HG02973 (cell line): ENCODE measurements at regions not wholly inside any gene's neighbourhood (a gene's known extent, or its start where the extent isn't known, plus 50 kb on each side); places are given as distances from the start of the nearest gene placed in this dataset.

Experiments used
- ATAC-seq: cut with Tn5 transposase; IDR thresholded peaks from one replicate; pipeline ENCODE4 v1.9.1; 2021; ENCODE audit warnings: moderate library complexity; ENCODE audit not compliant: unreplicated experiment

GRCh38 chr5:155831491-155831890 is 495.5 kb upstream of the SGCD start:
- ATAC-seq, result no peak

- no peak for ATAC-seq
Observed at GRCh38 chr5:155833287-155833686, 493.7 kb upstream of the SGCD start.

- ATAC-seq, result no peak
Observed at GRCh38 chr5:155834271-155834975, 492.5 kb upstream of the SGCD start.

GRCh38 chr5:155836089-155836803 is 490.7 kb upstream of the SGCD start:
- ATAC-seq, result no peak

- ATAC-seq, result no peak
Observed at GRCh38 chr5:155838394-155838793, 488.6 kb upstream of the SGCD start.

- no peak for ATAC-seq
Observed at GRCh38 chr5:155839251-155840037, 487.5 kb upstream of the SGCD start.

GRCh38 chr5:155844542-155844941 is 482.4 kb upstream of the SGCD start:
- no peak for ATAC-seq

- ATAC-seq, result no peak
Observed at GRCh38 chr5:155850370-155850769, 476.6 kb upstream of the SGCD start.

- ATAC-seq, result no peak
Observed at GRCh38 chr5:155866971-155867370, 460.0 kb upstream of the SGCD start.

- no peak for ATAC-seq
Observed at GRCh38 chr5:155867522-155868088, 459.4 kb upstream of the SGCD start.

GRCh38 chr5:155870636-155871035 is 456.3 kb upstream of the SGCD start:
- ATAC-seq, result no peak

GRCh38 chr5:155871623-155872022 is 455.3 kb upstream of the SGCD start:
- ATAC-seq, result no peak

- no peak for ATAC-seq
Observed at GRCh38 chr5:155872629-155873220, 454.2 kb upstream of the SGCD start.

- ATAC-seq, result no peak
Observed at GRCh38 chr5:155878991-155879575, 447.9 kb upstream of the SGCD start.

- ATAC-seq, result no peak
Observed at GRCh38 chr5:155884041-155884440, 442.9 kb upstream of the SGCD start.

- no peak for ATAC-seq
Observed at GRCh38 chr5:155885199-155885598, 441.8 kb upstream of the SGCD start.

- ATAC-seq, result no peak
Observed at GRCh38 chr5:155886311-155887031, 440.5 kb upstream of the SGCD start.

GRCh38 chr5:155895484-155895883 is 431.5 kb upstream of the SGCD start:
- no peak for ATAC-seq

- ATAC-seq, result no peak
Observed at GRCh38 chr5:155897761-155898160, 429.2 kb upstream of the SGCD start.

GRCh38 chr5:155898284-155898683 is 428.7 kb upstream of the SGCD start:
- no peak for ATAC-seq
